Testis (tissue), 2 donors: ENCODE measurements at regions not wholly inside any gene's neighbourhood (a gene's known extent, or its start where the extent isn't known, plus 50 kb on each side); places are given as distances from the start of the nearest gene placed in this dataset.
"Not testable (repeated sequence)": the region's sequence is repeated elsewhere in the genome, so short reads cannot be mapped to it uniquely, and the experiment has no call there.

Experiments
- DNase-seq: peaks from one replicate; pipeline ENCODE4 v3.0.0-alpha.2; 2019
- H3K27ac ChIP-seq, 2 donors: fragments of 200-600 bp; sonication (generic); one replicate each; pipeline ENCODE4 v1.5.1; 2019
- H3K27me3 ChIP-seq: fragments of 200-600 bp; sonication (generic); one replicate; pipeline ENCODE4 v1.5.1; 2019
- H3K36me3 ChIP-seq: fragments of 200-600 bp; sonication (generic); one replicate; pipeline ENCODE4 v1.5.1; 2017; ENCODE audit warnings: low read depth; ENCODE audit errors: missing control alignments
- H3K4me1 ChIP-seq: fragments of 200-600 bp; sonication (generic); one replicate; pipeline ENCODE4 v1.5.1; 2019
- H3K4me3 ChIP-seq, 2 donors: fragments of 200-600 bp; sonication (generic); one replicate each; pipeline ENCODE4 v1.5.1; 2017 to 2019
- H3K9me3 ChIP-seq: fragments of 200-600 bp; sonication (generic); one replicate; pipeline ENCODE4 v1.5.1; 2017
- POLR2A ChIP-seq: fragments of 450-650 bp; IDR thresholded peaks from one replicate; pipeline ENCODE4 v1.6.1; 2017; ENCODE audit warnings: antibody characterized with exemption, mild to moderate bottlenecking, moderate library complexity
- WGBS, 2 donors: methylation state at CpG; one replicate each; pipeline ENCODE4 v1.1.5; 2018; 5-methylcytosine and 5-hydroxymethylcytosine counted together
- intact Hi-C: fragments of 100-400 bp; cut with DNase I; formaldehyde crosslinking; loops from one replicate; pipeline ENCODE4 v1.15.1; 2023; ENCODE audit warnings: low total_unique reads
- TF ChIP-seq, protein P1 (sequence below), 3 experiments: fragments of 450-650 bp in 2 of 3; fragments of 200-600 bp in 1 of 3; sonication (generic) in 1 of 3; IDR thresholded peaks; one replicate each; pipeline ENCODE4 v1.5.1; 2016 to 2019; ENCODE audit warnings: antibody characterized with exemption in 3 of 3, mild to moderate bottlenecking in 2 of 3, moderate library complexity in 1 of 3

DNA sequence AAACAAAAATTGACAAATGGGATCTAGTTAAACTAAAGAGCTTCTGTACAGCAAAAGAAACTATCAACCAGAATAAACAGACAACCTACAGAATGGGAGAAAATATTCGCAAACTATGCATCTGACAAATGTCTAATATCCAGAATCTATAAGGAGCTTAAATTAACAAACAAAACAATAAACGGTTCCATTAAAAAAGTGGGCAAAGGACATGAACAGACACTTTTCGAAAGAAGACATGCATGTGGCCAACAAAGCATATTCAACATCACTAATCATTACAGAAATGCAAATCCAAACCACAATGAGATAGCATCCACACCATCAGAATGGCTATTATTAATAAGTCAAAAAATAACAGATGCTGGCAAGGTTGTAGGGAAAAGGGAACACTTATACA, 50.5 kb upstream of the MED13L start:
- H3K4me1 ChIP-seq, intact Hi-C loops, H3K9me3 ChIP-seq, H3K36me3 ChIP-seq, DNase-seq, H3K27ac ChIP-seq, H3K4me3 ChIP-seq, H3K27me3 ChIP-seq: not testable (repeated sequence)
- WGBS, 2 donors = 94 to 97% methylated on average over 3 of the region's 3 CpGs

GRCh38 chr12:116331876-116332275, 54.4 kb upstream of the MED13L start:
- 93 to 96% methylated on average over 2 of the region's 2 CpGs for WGBS, 2 donors
- no peak for TF ChIP-seq POLR2A
- TF ChIP-seq, protein P1, sequence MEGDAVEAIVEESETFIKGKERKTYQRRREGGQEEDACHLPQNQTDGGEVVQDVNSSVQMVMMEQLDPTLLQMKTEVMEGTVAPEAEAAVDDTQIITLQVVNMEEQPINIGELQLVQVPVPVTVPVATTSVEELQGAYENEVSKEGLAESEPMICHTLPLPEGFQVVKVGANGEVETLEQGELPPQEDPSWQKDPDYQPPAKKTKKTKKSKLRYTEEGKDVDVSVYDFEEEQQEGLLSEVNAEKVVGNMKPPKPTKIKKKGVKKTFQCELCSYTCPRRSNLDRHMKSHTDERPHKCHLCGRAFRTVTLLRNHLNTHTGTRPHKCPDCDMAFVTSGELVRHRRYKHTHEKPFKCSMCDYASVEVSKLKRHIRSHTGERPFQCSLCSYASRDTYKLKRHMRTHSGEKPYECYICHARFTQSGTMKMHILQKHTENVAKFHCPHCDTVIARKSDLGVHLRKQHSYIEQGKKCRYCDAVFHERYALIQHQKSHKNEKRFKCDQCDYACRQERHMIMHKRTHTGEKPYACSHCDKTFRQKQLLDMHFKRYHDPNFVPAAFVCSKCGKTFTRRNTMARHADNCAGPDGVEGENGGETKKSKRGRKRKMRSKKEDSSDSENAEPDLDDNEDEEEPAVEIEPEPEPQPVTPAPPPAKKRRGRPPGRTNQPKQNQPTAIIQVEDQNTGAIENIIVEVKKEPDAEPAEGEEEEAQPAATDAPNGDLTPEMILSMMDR (IDR thresholded peaks at IDR 0.05) = no peak
- no peaks in the 10 kb centered on the region for H3K9me3 ChIP-seq
- no peaks in the 10 kb centered on the region for H3K4me1 ChIP-seq
- no peak overlapping the region for H3K4me3 ChIP-seq
- H3K27me3 ChIP-seq = no peaks in the 10 kb centered on the region
- no peaks in the 10 kb centered on the region for H3K36me3 ChIP-seq
- no peak overlapping the region for H3K27ac ChIP-seq
- no peak for DNase-seq
- intact Hi-C loops = no loop called here

DNA sequence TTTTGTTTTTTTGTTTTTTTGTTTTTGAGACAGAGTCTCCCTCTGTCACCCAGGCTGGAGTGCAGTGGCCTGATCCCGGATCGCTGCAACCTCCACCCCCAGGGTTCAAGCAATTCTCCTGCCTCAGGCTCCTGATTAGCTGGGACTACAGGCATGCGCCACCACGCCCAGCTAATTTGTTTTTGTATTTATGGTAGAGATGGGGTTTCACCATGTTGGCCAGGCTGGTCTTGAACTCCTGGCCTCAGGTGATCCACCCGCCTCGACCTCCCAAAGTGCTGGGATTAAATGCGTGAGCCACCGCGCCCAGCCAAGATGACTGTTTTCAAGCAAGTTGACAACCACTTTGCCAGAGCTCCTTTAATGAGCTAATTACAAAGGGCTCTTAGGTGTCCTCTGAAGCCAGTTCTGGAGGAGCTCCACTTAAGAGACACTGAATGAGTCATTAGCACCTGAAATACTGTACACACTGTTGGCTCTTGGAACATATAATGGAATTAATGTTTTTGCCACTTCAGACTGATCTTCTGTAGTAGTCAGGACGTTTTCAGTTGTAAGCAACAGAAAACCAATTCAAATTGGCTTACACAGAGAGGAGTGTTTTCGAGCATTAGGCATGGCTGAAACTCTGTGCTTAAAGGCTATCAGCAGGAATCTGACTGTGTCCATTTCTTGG, 55.4 kb upstream of the MED13L start:
- Histone ChIP-seq H3K36me3 (no peaks in the 10 kb centered on the region), H3K27ac (no peak overlapping the region), H3K4me3 (no peak overlapping the region), H3K9me3 (no peaks in the 10 kb centered on the region), H3K4me1 (no peaks in the 10 kb centered on the region), H3K27me3 (no peaks in the 10 kb centered on the region)
- DNase-seq = no peak
- 91 to 97% methylated on average over 11 of the region's 11 CpGs for WGBS, 2 donors
- TF ChIP-seq POLR2A = no peak
- TF ChIP-seq, protein P1 (IDR thresholded peaks at IDR 0.05) = no peak
- intact Hi-C loops = no loop called here

GRCh38 chr12:116333402-116333801, 55.9 kb upstream of the MED13L start:
- Histone ChIP-seq H3K4me1 (no peaks in the 10 kb centered on the region), H3K4me3 (no peak overlapping the region), H3K27me3 (no peaks in the 10 kb centered on the region), H3K27ac (no peak overlapping the region), H3K36me3 (no peaks in the 10 kb centered on the region), H3K9me3 (no peaks in the 10 kb centered on the region)
- WGBS, 2 donors = 88 to 97% methylated on average over 5 of the region's 5 CpGs
- no peak for TF ChIP-seq POLR2A
- TF ChIP-seq, protein P1 (IDR thresholded peaks at IDR 0.05) = no peak
- no peak for DNase-seq
- intact Hi-C loops = no loop called here

DNA sequence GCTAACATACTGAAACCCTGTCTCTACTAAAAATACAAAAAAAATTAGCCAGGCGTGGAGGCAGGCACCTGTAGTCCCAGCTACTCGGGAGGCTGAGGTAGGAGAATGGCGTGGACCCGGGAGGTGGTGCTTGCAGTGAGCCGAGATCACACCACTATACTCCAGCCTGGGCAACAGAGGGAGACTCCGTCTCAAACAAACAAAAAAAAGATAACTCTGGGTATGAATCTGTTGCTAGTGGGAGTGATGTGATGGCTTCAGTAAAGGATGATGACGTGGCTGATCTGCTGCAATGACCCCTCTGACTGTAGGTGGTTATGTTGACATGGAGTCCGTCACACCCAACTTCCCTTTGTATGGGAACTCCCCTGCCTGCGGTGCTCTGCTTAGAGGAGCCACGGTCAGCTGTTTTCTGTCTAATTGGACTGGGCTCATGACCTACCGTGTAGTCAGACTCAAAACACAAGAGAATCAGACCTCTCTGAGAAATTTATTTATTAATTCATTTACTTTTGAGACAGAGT, 59.1 kb upstream of the MED13L start:
- DNase-seq = no peak
- Histone ChIP-seq H3K36me3 (no peaks in the 10 kb centered on the region), H3K9me3 (no peaks in the 10 kb centered on the region), H3K4me3 (no peak overlapping the region), H3K4me1 (no peaks in the 10 kb centered on the region), H3K27ac (no peak overlapping the region), H3K27me3 (no peaks in the 10 kb centered on the region)
- WGBS, 2 donors = 90 to 91% methylated on average over 11 of the region's 11 CpGs
- TF ChIP-seq, protein P1 (IDR thresholded peaks at IDR 0.05) = no peak
- TF ChIP-seq POLR2A = no peak
- intact Hi-C loops = no loop called here
